ENCODE measurements at regions not wholly inside any gene's neighbourhood (a gene's known extent, or its start where the extent isn't known, plus 50 kb on each side); places are given as distances from the start of the nearest gene placed in this dataset.

DNA sequence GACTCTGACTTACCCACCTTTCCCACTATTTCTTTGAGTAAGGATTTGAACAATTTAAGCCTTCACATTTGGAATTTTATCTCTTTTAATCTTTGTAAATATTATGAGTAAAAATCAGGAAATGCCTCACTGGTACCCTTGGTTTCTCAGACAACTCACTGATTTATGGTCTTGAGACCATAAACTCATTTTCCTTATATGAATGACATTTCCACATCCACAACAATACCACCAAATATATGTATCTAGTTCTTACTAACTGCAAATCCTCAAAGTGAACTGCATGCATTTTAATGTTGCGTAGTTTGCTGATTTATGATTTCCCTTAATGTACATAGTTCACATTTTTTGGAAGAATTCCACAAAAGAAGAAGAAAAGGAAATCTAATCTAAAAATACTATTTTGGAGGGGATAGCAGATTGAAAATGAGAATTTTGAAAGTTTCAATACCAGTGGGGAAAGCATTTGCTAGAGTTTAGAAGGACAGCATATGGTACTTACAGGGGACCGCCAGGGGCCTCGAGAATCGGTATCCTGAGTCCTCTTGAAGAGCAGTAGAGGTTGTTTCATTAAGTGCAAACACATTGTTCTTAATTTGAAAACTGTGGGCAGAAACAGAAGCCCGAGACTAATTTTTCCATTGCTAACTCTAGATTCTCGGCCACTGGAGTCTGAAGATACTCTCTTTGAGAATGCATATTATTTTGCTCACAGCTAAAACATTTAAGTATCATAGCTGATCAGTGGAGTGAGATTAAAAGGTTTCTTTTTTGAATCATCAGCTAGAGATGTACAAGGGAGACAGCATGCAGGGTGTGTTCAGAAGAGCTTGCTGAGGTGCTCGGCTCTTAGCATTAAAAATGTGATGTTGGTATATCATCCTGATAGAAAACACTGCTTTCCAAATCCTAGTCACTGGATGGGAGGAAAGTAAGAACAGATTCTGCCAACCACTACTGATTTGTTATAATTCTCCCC, 964.0 kb downstream of the GATA3 start:
- no peak overlapping the region for H3K4me3 ChIP-seq (ENCODE audit: low read depth, low read length)
- no peak for DNase-seq (ENCODE audit: low read depth)
- TF ChIP-seq, protein P1, sequence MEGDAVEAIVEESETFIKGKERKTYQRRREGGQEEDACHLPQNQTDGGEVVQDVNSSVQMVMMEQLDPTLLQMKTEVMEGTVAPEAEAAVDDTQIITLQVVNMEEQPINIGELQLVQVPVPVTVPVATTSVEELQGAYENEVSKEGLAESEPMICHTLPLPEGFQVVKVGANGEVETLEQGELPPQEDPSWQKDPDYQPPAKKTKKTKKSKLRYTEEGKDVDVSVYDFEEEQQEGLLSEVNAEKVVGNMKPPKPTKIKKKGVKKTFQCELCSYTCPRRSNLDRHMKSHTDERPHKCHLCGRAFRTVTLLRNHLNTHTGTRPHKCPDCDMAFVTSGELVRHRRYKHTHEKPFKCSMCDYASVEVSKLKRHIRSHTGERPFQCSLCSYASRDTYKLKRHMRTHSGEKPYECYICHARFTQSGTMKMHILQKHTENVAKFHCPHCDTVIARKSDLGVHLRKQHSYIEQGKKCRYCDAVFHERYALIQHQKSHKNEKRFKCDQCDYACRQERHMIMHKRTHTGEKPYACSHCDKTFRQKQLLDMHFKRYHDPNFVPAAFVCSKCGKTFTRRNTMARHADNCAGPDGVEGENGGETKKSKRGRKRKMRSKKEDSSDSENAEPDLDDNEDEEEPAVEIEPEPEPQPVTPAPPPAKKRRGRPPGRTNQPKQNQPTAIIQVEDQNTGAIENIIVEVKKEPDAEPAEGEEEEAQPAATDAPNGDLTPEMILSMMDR (IDR thresholded peaks at IDR 0.05; ENCODE audit: insufficient read depth, low read depth, low read length), result no peak

DNA sequence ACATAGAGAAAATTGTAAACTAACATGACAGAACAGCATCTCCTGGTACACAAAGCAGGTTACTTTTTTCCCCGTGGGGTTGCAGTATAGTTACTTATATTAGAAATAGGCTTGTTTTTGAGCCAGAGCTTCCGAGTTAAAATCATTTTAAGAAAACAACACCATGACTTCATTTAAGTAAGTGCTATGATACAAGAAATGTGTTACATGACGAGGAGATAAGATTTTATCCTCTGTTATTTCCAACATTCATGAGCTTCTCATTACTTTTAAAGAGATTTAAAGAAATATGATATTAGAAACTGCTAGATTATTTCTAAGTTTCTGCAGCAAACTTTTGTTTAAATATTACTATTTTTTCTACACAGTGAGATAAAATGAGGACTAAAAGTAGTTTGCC, 968.7 kb downstream of the GATA3 start:
- DNase-seq (ENCODE audit: low read depth), result no peak
- no peak overlapping the region for H3K4me3 ChIP-seq (ENCODE audit: low read depth, low read length)
- TF ChIP-seq, protein P1 (IDR thresholded peaks at IDR 0.05; ENCODE audit: insufficient read depth, low read depth, low read length), result no peak

DNA sequence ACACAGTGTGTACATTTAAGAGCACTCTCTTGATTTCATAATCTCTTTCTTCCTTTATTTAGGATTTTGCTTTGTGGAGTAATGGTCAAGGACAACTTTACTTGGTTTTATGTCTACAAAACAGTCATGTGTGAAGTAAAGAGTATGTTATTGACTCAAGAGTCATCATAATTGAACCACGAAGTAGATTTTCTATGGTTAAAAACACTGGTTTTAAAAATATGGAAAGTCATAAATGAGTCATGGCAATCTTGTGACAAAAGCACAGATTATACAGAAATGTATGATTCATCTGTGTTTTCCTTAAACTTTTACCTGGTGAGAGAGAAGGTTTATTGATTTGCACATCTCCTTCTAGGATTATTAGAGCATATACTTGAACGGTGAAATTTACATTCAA, 969.7 kb downstream of the GATA3 start:
- no peak for DNase-seq (ENCODE audit: low read depth)
- TF ChIP-seq, protein P1 (IDR thresholded peaks at IDR 0.05; ENCODE audit: insufficient read depth, low read depth, low read length), result no peak

DNA sequence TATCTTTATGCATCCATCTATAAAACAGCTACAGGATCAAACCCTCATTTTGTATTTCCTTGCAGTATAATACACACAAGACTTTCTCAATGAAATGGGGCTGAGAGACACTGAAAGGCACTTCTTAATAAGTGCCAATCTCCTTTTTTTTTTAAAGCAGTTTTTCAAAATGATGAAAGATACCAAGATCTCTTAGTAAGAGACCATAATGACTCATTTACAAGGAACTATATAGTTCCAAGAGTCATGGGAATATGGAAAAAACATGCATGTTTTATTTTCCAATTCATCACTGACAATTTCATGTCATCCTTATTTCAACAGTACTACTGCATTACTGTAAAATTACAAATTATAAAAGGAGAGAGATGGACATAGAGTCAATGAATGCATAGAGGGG, 973.7 kb downstream of the GATA3 start:
- no peak for DNase-seq (ENCODE audit: low read depth)
- TF ChIP-seq, protein P1 (IDR thresholded peaks at IDR 0.05; ENCODE audit: insufficient read depth, low read depth, low read length), result no peak
- H3K4me3 ChIP-seq (ENCODE audit: low read depth, low read length), result no peak overlapping the region

More for the DNA sequence above, 969.7 kb downstream of the GATA3 start:
- no peak overlapping the region for H3K4me3 ChIP-seq (ENCODE audit: low read depth, low read length)

DNA sequence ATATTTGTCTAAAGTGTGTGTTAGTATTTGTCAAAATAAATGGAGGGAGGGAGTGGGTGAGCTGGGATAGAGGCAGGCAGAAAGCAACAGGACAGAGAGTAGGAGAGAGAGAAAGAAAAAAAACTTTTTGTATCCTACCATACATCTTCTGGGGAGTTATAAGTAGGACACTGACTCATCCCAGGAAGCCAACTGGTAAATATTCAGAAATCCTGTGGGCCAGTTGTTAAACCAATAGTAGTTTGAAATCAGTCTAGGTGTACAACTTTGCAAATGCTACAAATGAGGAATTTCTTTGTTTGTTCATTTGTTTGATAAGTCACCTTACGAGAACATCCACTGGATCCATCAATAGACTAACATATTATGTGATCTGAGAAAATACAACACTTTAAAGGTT, 980.9 kb downstream of the GATA3 start:
- TF ChIP-seq, protein P1 (IDR thresholded peaks at IDR 0.05; ENCODE audit: insufficient read depth, low read depth, low read length), result no peak
- no peak overlapping the region for H3K4me3 ChIP-seq (ENCODE audit: low read depth, low read length)
- DNase-seq (ENCODE audit: low read depth), result no peak

DNA sequence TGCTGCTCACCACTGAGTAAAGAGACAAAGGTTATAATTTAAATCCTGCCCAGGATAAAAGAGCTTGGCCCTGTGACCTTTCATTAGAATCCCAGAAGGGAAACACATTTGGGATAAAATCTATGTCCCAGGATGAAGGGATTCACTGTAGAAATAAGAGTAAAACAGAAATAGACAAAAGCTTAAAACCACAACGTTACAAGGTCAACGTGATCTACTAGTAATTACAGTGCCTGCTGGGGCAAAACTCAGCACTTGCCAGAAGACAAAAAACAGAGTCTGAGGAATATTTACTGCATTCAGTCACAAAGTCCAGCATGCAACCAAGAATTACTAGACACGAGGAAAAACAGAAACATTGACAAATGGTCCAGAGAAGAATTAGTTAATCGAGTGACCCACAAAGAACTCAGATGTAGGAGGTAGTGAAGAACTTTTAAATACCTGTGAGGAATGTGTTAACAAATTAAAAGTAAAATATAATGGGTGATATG, 982.3 kb downstream of the GATA3 start:
- TF ChIP-seq, protein P1 (IDR thresholded peaks at IDR 0.05; ENCODE audit: insufficient read depth, low read depth, low read length), result no peak
- H3K4me3 ChIP-seq (ENCODE audit: low read depth, low read length), result no peak overlapping the region
- no peak for DNase-seq (ENCODE audit: low read depth)
